GM23338 (cell line): ENCODE measurements at regions not wholly inside any gene's neighbourhood (a gene's known extent, or its start where the extent isn't known, plus 50 kb on each side); places are given as distances from the start of the nearest gene placed in this dataset.

Experiments used
- ATAC-seq: fragments of 200-7000 bp; cut with Tn5 transposase; 3 replicates; pipeline ENCODE4 v1.9.1; 2020
- DNase-seq: peaks from one replicate; pipeline ENCODE4 v3.0.0-alpha.2; 2015; ENCODE audit warnings: low spot score
- H2AFZ ChIP-seq: fragments of 200-600 bp; sonication (generic); 2 replicates; pipeline ENCODE4 v1.8.0; 2016; ENCODE audit warnings: antibody characterized with exemption, mild to moderate bottlenecking, moderate library complexity
- H3F3A ChIP-seq: fragments of 200-600 bp; sonication (generic); replicated peaks from 2 replicates; pipeline ENCODE4 v1.8.0; 2017; ENCODE audit warnings: antibody characterized with exemption, mixed run types, low read depth
- H3K27ac ChIP-seq: fragments of 200-600 bp; sonication (generic); 2 replicates; pipeline ENCODE4 v1.6.1; 2016; ENCODE audit warnings: low read depth
- H3K27me3 ChIP-seq: fragments of 200-600 bp; sonication (generic); 2 replicates; pipeline ENCODE4 v1.8.0; 2016; ENCODE audit warnings: mild to moderate bottlenecking, mixed run types, moderate library complexity; ENCODE audit not compliant: insufficient read depth
- H3K36me3 ChIP-seq: fragments of 200-600 bp; sonication (generic); 2 replicates; pipeline ENCODE4 v1.8.0; 2016; ENCODE audit warnings: mild to moderate bottlenecking; ENCODE audit not compliant: insufficient read depth
- H3K4me1 ChIP-seq: fragments of 200-600 bp; sonication (generic); 2 replicates; pipeline ENCODE4 v1.8.0; 2016; ENCODE audit warnings: mild to moderate bottlenecking, moderate library complexity; ENCODE audit not compliant: insufficient read depth
- H3K4me2 ChIP-seq: fragments of 200-600 bp; sonication (generic); 2 replicates; pipeline ENCODE4 v1.7.1; 2017; ENCODE audit warnings: mixed run types
- H3K4me3 ChIP-seq: fragments of 200-600 bp; sonication (generic); 2 replicates; pipeline ENCODE4 v1.6.1; 2016; ENCODE audit warnings: mixed run types
- H3K79me2 ChIP-seq: fragments of 200-600 bp; sonication (generic); replicated peaks from 2 replicates; pipeline ENCODE4 v1.8.0; 2017; ENCODE audit warnings: mild to moderate bottlenecking; ENCODE audit not compliant: insufficient read depth
- H3K9me2 ChIP-seq: fragments of 200-600 bp; sonication (generic); 2 replicates; pipeline ENCODE4 v1.8.0; 2017; ENCODE audit not compliant: insufficient read depth
- H4K20me1 ChIP-seq: fragments of 200-600 bp; sonication (generic); replicated peaks from 2 replicates; pipeline ENCODE4 v1.8.0; 2017; ENCODE audit warnings: mild to moderate bottlenecking; ENCODE audit not compliant: insufficient read depth
- H3K27ac Mint-ChIP-seq: 2 replicates; pipeline ENCODE4 v1.8.0; 2020; ENCODE audit warnings: inconsistent platforms, mild to moderate bottlenecking, moderate library complexity, mixed read lengths
- H3K27me3 Mint-ChIP-seq: 3 replicates; pipeline ENCODE4 v1.8.0; 2022; ENCODE audit warnings: low read depth, mild to moderate bottlenecking, moderate library complexity, mixed read lengths, inconsistent platforms; ENCODE audit not compliant: insufficient read depth, poor library complexity
- H3K36me3 Mint-ChIP-seq: 3 replicates; pipeline ENCODE4 v1.8.0; 2021; ENCODE audit warnings: low read depth, mild to moderate bottlenecking, inconsistent platforms, moderate library complexity, mixed read lengths
- H3K4me1 Mint-ChIP-seq: 3 replicates; pipeline ENCODE4 v1.8.0; 2020; ENCODE audit warnings: mild to moderate bottlenecking, inconsistent platforms, mixed read lengths
- H3K4me3 Mint-ChIP-seq: 3 replicates; pipeline ENCODE4 v1.8.0; 2021; ENCODE audit warnings: moderate library complexity, mild to moderate bottlenecking, inconsistent platforms, mixed read lengths
- H3K9me3 Mint-ChIP-seq: 3 replicates; pipeline ENCODE4 v1.8.0; 2020; ENCODE audit warnings: moderate library complexity, mild to moderate bottlenecking, inconsistent platforms, mixed read lengths
- CREB1 ChIP-seq: fragments of 250-450 bp; sonication (Bioruptor Pico); IDR thresholded peaks from 2 replicates; pipeline ENCODE4 v1.5.0; 2020; ENCODE audit warnings: low read depth, mild to moderate bottlenecking, moderate library complexity
- CTCF ChIP-seq, 2 experiments: fragments of 200-600 bp in 1 of 2; sonication (generic) in 1 of 2; conservative IDR thresholded peaks; 2 replicates each; pipeline versions ENCODE4 v1.5.1 to v1.6.1; 2016 to 2017; ENCODE audit warnings: antibody characterized with exemption in 2 of 2, low read depth in 2 of 2, mild to moderate bottlenecking in 2 of 2, moderate library complexity in 1 of 2
- EZH2 ChIP-seq: fragments of 200-600 bp; sonication (generic); IDR thresholded peaks from one replicate; pipeline ENCODE4 v1.8.0; 2017; ENCODE audit warnings: antibody characterized with exemption, mild to moderate bottlenecking, low read depth; ENCODE audit not compliant: unreplicated experiment
- JUNB ChIP-seq: IDR thresholded peaks from one replicate; pipeline ENCODE4 v1.6.1; 2016; ENCODE audit warnings: antibody characterized with exemption; ENCODE audit not compliant: unreplicated experiment
- POLR2AphosphoS5 ChIP-seq: IDR thresholded peaks from 2 replicates; pipeline ENCODE4 v1.6.1; 2016; ENCODE audit warnings: antibody characterized with exemption, low read depth
- REST ChIP-seq: IDR thresholded peaks from one replicate; pipeline ENCODE4 v1.6.1; 2018; ENCODE audit warnings: antibody characterized with exemption; ENCODE audit not compliant: unreplicated experiment
- STAT1 ChIP-seq: IDR thresholded peaks from one replicate; pipeline ENCODE4 v1.6.1; 2016; ENCODE audit warnings: antibody characterized with exemption; ENCODE audit not compliant: unreplicated experiment
- ZNF114 ChIP-seq: fragments of 250-450 bp; sonication (Bioruptor Pico); IDR thresholded peaks from 2 replicates; pipeline ENCODE4 v1.5.0; 2020; ENCODE audit warnings: mild to moderate bottlenecking, moderate library complexity
- ZNF331 ChIP-seq: fragments of 250-450 bp; sonication (Bioruptor Pico); IDR thresholded peaks from 2 replicates; pipeline ENCODE4 v1.5.0; 2020; ENCODE audit warnings: low read depth, mild to moderate bottlenecking, moderate library complexity

- Mint-ChIP-seq H3K4me1 (peaks cover 4% of the 10 kb centered on the region; the same call in 2 of the 3 replicates), H3K27ac (no peak overlapping the region), H3K4me3 (no peak overlapping the region), H3K9me3 (no peaks in the 10 kb centered on the region), H3K36me3 (no peaks in the 10 kb centered on the region), H3K27me3 (peaks cover 8% of the 10 kb centered on the region)
- Histone ChIP-seq H3K4me2 (no peak overlapping the region), H3K79me2 (no peaks in the 10 kb centered on the region), H2AFZ (no peak overlapping the region), H3F3A (no peaks in the 10 kb centered on the region), H4K20me1 (no peaks in the 10 kb centered on the region), H3K27ac (no peak overlapping the region), H3K4me1 (no peaks in the 10 kb centered on the region), H3K36me3 (no peaks in the 10 kb centered on the region), H3K27me3 (no peaks in the 10 kb centered on the region), H3K4me3 (no peak overlapping the region), H3K9me2 (peaks cover 4% of the 10 kb centered on the region; the same call in 1 of the 2 replicates)
- no peak for ATAC-seq
- TF ChIP-seq POLR2AphosphoS5 (no peak), JUNB (no peak), CREB1 (CRISPR knock-in tag) (no peak), EZH2 (no peak)
- no peak for DNase-seq
These were observed 135.4 kb upstream of the TNR start for GRCh38 chr1:175878775-175879174.

- H2AFZ ChIP-seq, result no peak overlapping the region
- H3K27ac ChIP-seq, result no peak overlapping the region
- Mint-ChIP-seq H3K4me1 (peaks cover 4% of the 10 kb centered on the region; the same call in 2 of the 3 replicates), H3K27ac (no peak overlapping the region), H3K4me3 (no peak overlapping the region), H3K36me3 (no peaks in the 10 kb centered on the region), H3K27me3 (peaks cover 7% of the 10 kb centered on the region), H3K9me3 (no peaks in the 10 kb centered on the region)
- no peak for TF ChIP-seq EZH2
- TF ChIP-seq CTCF (conservative IDR thresholded peaks at IDR 0.05; ENCODE audit: low read depth in 2 of 2), result no peak
- TF ChIP-seq ZNF331 (CRISPR knock-in tag), result no peak
- no peak for TF ChIP-seq JUNB
- TF ChIP-seq CREB1 (CRISPR knock-in tag), result no peak
- DNase-seq, result no peak
- no peaks in the 10 kb centered on the region for H4K20me1 ChIP-seq
- no peaks in the 10 kb centered on the region for H3K27me3 ChIP-seq
- no peak overlapping the region for H3K4me2 ChIP-seq
- H3K4me1 ChIP-seq, result no peaks in the 10 kb centered on the region
- H3F3A ChIP-seq, result no peaks in the 10 kb centered on the region
- H3K36me3 ChIP-seq, result no peaks in the 10 kb centered on the region
- peaks cover 4% of the 10 kb centered on the region; the same call in 1 of the 2 replicates for H3K9me2 ChIP-seq
- ATAC-seq, result no peak
- H3K4me3 ChIP-seq, result no peak overlapping the region
- H3K79me2 ChIP-seq, result no peaks in the 10 kb centered on the region
These were observed 134.7 kb upstream of the TNR start for GRCh38 chr1:175877939-175878737.

- Mint-ChIP-seq H3K27ac (no peak overlapping the region), H3K27me3 (peaks cover 11% of the 10 kb centered on the region), H3K4me1 (no peaks in the 10 kb centered on the region), H3K36me3 (no peaks in the 10 kb centered on the region), H3K9me3 (no peaks in the 10 kb centered on the region), H3K4me3 (no peak overlapping the region)
- Histone ChIP-seq H3K79me2 (no peaks in the 10 kb centered on the region), H3F3A (no peaks in the 10 kb centered on the region), H3K36me3 (no peaks in the 10 kb centered on the region), H3K4me1 (no peaks in the 10 kb centered on the region), H4K20me1 (no peaks in the 10 kb centered on the region), H3K4me2 (no peak overlapping the region), H3K27me3 (no peaks in the 10 kb centered on the region), H3K27ac (no peak overlapping the region), H3K4me3 (no peak overlapping the region), H3K9me2 (peaks cover 4% of the 10 kb centered on the region; the same call in 1 of the 2 replicates), H2AFZ (no peak overlapping the region)
- no peak for TF ChIP-seq STAT1
- TF ChIP-seq POLR2AphosphoS5, result no peak
- TF ChIP-seq EZH2, result no peak
- no peak for TF ChIP-seq ZNF114 (CRISPR knock-in tag)
- TF ChIP-seq ZNF331 (CRISPR knock-in tag), result no peak
- no peak for TF ChIP-seq REST
- no peak for ATAC-seq
- DNase-seq, result no peak
These were observed 132.2 kb upstream of the TNR start for GRCh38 chr1:175875556-175875955.
